ENCODE measurements at regions not wholly inside any gene's neighbourhood (a gene's known extent, or its start where the extent isn't known, plus 50 kb on each side); places are given as distances from the start of the nearest gene placed in this dataset.
"Not testable (repeated sequence)": the region's sequence is repeated elsewhere in the genome, so short reads cannot be mapped to it uniquely, and the experiment has no call there.

DNA sequence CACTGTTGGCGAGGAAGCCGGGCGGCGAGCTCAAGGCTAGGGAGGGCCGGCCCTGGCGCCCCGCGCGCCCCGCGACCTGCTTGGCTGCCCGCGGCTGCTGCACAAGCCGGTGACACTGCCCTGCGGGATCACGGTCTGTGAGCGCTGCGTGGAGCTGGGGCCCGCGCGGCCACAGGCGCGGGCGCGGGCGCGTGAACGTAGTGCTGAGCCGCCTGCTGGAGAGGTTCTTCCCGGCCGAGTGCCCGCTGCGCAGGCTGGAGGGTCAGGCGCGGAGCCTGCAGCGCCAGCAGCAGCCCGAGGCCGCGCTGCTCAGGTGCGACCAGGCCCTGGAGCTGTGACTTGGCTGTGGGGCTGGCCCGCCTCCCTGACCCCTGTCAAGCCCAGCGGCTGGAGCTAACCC, 572.3 kb downstream of the TUBA3C start:
- CTCF ChIA-PET; intact Hi-C loops (cut with micrococcal nuclease; ENCODE audit: unreplicated experiment); H3K4me1 ChIP-seq (ENCODE audit: control insufficient read depth, insufficient read depth, low read length); in situ Hi-C loops (cut with HindIII; ENCODE audit: low pct_unique_long_range_greater_than_20kb, low sequenced_read_pairs); H3K27me3 ChIP-seq (ENCODE audit: control insufficient read depth, insufficient read depth, low read length); ATAC-seq; DNase-seq (ENCODE audit: low read depth, low spot score); H3K36me3 ChIP-seq (ENCODE audit: control insufficient read depth, insufficient read depth, low read length); H3K27ac ChIP-seq (ENCODE audit: low read length); BruUV-seq (replicated peaks); H3K9me3 ChIP-seq (ENCODE audit: control insufficient read depth, insufficient read depth, low read depth, low read length); POLR2A ChIA-PET; H3K4me3 ChIP-seq (ENCODE audit: low read depth in 2 of 2, low read length in 2 of 2): not testable (repeated sequence)

DNA sequence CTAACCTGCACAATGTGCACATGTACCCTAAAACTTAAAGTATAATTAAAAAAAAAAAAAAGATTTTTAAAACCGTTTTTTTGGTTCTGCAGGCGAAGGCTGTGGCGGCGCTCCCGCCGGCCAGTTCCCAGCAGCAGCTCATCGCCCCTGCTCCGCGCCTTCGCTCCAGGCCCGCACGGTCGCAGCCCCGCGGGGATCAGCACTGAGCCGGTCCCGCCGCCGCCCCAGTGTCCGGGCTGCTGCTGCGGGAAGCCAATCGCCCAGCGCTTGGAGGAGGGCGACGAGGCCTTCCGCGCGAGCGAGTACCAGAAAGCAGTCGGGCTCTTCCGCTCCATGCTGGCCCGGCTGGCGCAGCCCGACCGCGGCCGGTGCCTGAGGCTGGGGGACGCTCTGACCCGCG, 572.8 kb downstream of the TUBA3C start:
- DNase-seq (ENCODE audit: low read depth, low spot score); POLR2A ChIA-PET; ATAC-seq; in situ Hi-C loops (cut with HindIII; ENCODE audit: low pct_unique_long_range_greater_than_20kb, low sequenced_read_pairs); CTCF ChIA-PET; H3K4me1 ChIP-seq (ENCODE audit: control insufficient read depth, insufficient read depth, low read length); H3K27ac ChIP-seq (ENCODE audit: low read length); H3K36me3 ChIP-seq (ENCODE audit: control insufficient read depth, insufficient read depth, low read length); H3K9me3 ChIP-seq (ENCODE audit: control insufficient read depth, insufficient read depth, low read depth, low read length); intact Hi-C loops (cut with micrococcal nuclease; ENCODE audit: unreplicated experiment); H3K4me3 ChIP-seq (ENCODE audit: low read depth in 2 of 2, low read length in 2 of 2); BruUV-seq (replicated peaks); H3K27me3 ChIP-seq (ENCODE audit: control insufficient read depth, insufficient read depth, low read length): not testable (repeated sequence)

DNA sequence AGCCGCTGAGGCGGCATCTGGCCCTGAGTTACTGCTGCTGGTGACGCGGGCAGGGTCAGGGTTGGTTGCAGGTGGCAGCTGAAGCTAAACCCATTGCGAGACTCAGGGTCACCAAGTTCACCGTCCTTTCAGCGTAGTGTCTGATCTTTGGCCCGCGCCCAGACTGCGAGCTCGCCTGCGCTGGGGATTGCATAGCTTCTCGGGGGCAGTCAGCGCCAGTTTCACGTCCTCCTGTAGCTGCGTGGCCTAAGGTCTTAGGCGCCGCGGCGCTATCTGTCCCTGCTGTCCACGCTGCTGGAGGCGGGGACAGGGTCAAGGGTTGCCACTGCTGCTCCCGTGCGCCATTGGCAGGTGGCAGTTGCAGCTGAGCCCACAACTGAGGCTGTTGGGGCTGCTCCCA, 581.3 kb downstream of the TUBA3C start:
- H3K4me1 ChIP-seq (ENCODE audit: control insufficient read depth, insufficient read depth, low read length); H3K4me3 ChIP-seq (ENCODE audit: low read depth in 2 of 2, low read length in 2 of 2); intact Hi-C loops (cut with micrococcal nuclease; ENCODE audit: unreplicated experiment); BruUV-seq (replicated peaks); CTCF ChIA-PET; POLR2A ChIA-PET; H3K27me3 ChIP-seq (ENCODE audit: control insufficient read depth, insufficient read depth, low read length); ATAC-seq; in situ Hi-C loops (cut with HindIII; ENCODE audit: low pct_unique_long_range_greater_than_20kb, low sequenced_read_pairs); DNase-seq (ENCODE audit: low read depth, low spot score); H3K27ac ChIP-seq (ENCODE audit: low read length); H3K36me3 ChIP-seq (ENCODE audit: control insufficient read depth, insufficient read depth, low read length); H3K9me3 ChIP-seq (ENCODE audit: control insufficient read depth, insufficient read depth, low read depth, low read length): not testable (repeated sequence)

DNA sequence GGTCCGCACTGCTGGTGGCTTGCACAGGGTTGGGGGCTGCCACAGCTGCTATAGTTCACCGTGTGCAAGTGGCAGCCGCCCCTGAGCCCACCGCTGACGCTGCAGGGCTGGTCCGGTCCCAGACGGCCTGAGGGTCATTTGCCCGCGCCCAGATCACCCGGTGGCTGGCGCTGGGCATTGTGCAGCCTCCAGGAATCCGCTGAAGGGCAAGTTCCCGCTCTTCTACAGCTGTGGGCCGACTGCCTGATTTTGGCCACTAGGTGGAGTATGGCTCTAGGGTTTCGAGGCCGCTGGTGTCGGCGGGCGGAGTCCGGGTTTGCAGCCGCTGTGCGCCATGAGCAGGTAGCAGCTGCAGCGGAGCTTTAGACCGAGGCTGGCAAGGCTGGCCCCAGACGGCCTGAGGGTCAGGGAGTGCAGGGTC, 581.8 kb downstream of the TUBA3C start:
- H3K4me3 ChIP-seq (ENCODE audit: low read depth in 2 of 2, low read length in 2 of 2); intact Hi-C loops (cut with micrococcal nuclease; ENCODE audit: unreplicated experiment); ATAC-seq; POLR2A ChIA-PET; H3K36me3 ChIP-seq (ENCODE audit: control insufficient read depth, insufficient read depth, low read length); BruUV-seq (replicated peaks); H3K27me3 ChIP-seq (ENCODE audit: control insufficient read depth, insufficient read depth, low read length); H3K4me1 ChIP-seq (ENCODE audit: control insufficient read depth, insufficient read depth, low read length); DNase-seq (ENCODE audit: low read depth, low spot score); CTCF ChIA-PET; in situ Hi-C loops (cut with HindIII; ENCODE audit: low pct_unique_long_range_greater_than_20kb, low sequenced_read_pairs); H3K9me3 ChIP-seq (ENCODE audit: control insufficient read depth, insufficient read depth, low read depth, low read length); H3K27ac ChIP-seq (ENCODE audit: low read length): not testable (repeated sequence)

DNA sequence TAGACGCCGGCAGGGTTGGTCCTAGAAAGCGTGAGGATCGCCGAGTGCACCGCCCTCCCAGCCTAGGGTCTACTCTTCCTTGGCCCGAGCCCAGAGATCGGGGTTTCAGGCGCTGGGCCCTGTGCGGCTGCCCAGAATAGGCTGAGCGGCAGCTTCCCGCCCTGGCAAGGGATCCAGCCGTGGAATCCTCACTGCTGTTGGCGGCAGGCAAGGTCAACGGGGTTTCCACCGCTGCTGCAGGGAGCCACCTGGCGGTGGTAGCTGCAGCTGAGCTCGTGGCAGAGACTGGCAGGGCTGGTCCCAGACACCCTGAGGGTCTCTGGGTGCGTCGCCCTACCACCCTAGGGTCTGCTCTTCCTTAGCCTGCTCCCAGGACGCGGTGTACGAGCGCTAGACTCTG, 583.1 kb downstream of the TUBA3C start:
- intact Hi-C loops (cut with micrococcal nuclease; ENCODE audit: unreplicated experiment); CTCF ChIA-PET; POLR2A ChIA-PET; ATAC-seq; H3K9me3 ChIP-seq (ENCODE audit: control insufficient read depth, insufficient read depth, low read depth, low read length); BruUV-seq (replicated peaks); DNase-seq (ENCODE audit: low read depth, low spot score); H3K4me1 ChIP-seq (ENCODE audit: control insufficient read depth, insufficient read depth, low read length); H3K4me3 ChIP-seq (ENCODE audit: low read depth in 2 of 2, low read length in 2 of 2); H3K27ac ChIP-seq (ENCODE audit: low read length); H3K36me3 ChIP-seq (ENCODE audit: control insufficient read depth, insufficient read depth, low read length); H3K27me3 ChIP-seq (ENCODE audit: control insufficient read depth, insufficient read depth, low read length); in situ Hi-C loops (cut with HindIII; ENCODE audit: low pct_unique_long_range_greater_than_20kb, low sequenced_read_pairs): not testable (repeated sequence)

DNA sequence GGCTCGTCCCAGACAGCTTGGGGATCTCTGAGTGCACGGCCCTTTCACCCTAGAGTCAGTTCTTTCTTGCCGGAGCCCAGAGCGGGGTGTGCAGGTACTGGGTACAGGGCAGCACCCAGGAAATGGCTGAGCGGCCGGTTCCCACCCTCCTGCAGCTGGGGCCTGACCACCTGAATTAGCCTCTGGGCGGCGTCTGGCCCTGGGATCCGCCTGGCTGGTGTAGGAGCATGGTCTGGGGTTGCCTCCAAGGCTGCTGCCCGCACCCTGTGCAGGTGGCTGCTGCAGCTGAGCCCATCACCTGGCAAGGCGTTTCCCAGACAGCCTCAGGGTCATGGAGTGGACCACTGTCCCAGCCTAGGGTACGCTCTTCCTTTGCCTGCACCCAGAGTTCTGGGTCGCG, 583.7 kb downstream of the TUBA3C start:
- intact Hi-C loops (cut with micrococcal nuclease; ENCODE audit: unreplicated experiment); H3K27me3 ChIP-seq (ENCODE audit: control insufficient read depth, insufficient read depth, low read length); ATAC-seq; DNase-seq (ENCODE audit: low read depth, low spot score); H3K27ac ChIP-seq (ENCODE audit: low read length); H3K9me3 ChIP-seq (ENCODE audit: control insufficient read depth, insufficient read depth, low read depth, low read length); H3K4me1 ChIP-seq (ENCODE audit: control insufficient read depth, insufficient read depth, low read length); H3K36me3 ChIP-seq (ENCODE audit: control insufficient read depth, insufficient read depth, low read length); BruUV-seq (replicated peaks); CTCF ChIA-PET; in situ Hi-C loops (cut with HindIII; ENCODE audit: low pct_unique_long_range_greater_than_20kb, low sequenced_read_pairs); POLR2A ChIA-PET; H3K4me3 ChIP-seq (ENCODE audit: low read depth in 2 of 2, low read length in 2 of 2): not testable (repeated sequence)

DNA sequence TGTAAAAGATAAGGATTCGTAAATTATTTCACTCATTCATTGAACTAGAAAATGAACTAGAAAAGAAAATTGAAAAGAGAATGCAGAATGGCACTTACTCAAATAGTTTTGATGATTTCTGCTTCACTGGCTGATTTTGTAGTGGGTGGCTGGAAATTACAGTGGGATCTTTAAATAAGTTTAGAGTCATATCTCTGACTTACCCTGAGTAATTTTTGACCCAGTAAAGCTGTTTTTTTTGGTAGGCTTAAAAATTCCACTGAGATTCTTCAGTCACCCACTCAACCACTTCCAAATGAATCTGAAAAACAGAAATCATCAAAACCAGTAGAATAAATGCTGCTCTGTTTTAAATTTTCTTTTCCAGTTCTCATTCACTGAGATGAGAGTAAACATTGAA, 604.5 kb downstream of the TUBA3C start:
- not testable (repeated sequence) for H3K36me3 ChIP-seq (ENCODE audit: control insufficient read depth, insufficient read depth, low read length)

DNA sequence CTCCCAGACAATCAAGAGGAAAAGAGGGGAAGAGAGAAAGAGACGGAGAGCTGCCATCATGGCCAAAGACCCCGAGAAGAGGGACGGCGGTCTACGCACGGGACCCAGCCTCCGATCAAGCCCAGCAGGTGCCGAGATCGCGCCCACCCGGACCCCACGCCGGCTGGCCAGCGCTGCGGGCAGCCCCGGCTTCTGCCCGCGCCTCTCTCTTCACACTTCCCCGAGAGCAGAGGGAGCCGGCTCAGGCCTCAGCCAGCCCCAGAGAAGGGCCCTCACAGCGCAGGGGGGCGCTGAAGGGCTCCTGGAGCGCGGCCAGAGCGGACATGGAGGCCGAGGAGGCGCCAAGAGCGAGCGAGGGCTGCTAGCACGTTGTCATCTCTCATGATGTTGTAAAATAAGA, 613.7 kb downstream of the TUBA3C start:
- in situ Hi-C loops (cut with HindIII; ENCODE audit: low pct_unique_long_range_greater_than_20kb, low sequenced_read_pairs); BruUV-seq (replicated peaks); intact Hi-C loops (cut with micrococcal nuclease; ENCODE audit: unreplicated experiment); H3K27me3 ChIP-seq (ENCODE audit: control insufficient read depth, insufficient read depth, low read length); H3K4me3 ChIP-seq (ENCODE audit: low read depth in 2 of 2, low read length in 2 of 2); H3K4me1 ChIP-seq (ENCODE audit: control insufficient read depth, insufficient read depth, low read length); H3K36me3 ChIP-seq (ENCODE audit: control insufficient read depth, insufficient read depth, low read length); H3K9me3 ChIP-seq (ENCODE audit: control insufficient read depth, insufficient read depth, low read depth, low read length); CTCF ChIA-PET; POLR2A ChIA-PET; H3K27ac ChIP-seq (ENCODE audit: low read length); DNase-seq (ENCODE audit: low read depth, low spot score); ATAC-seq: not testable (repeated sequence)

More for the DNA sequence above, 604.5 kb downstream of the TUBA3C start:
- H3K27me3 ChIP-seq (ENCODE audit: control insufficient read depth, insufficient read depth, low read length); BruUV-seq (replicated peaks); H3K27ac ChIP-seq (ENCODE audit: low read length); H3K4me3 ChIP-seq (ENCODE audit: low read depth in 2 of 2, low read length in 2 of 2); intact Hi-C loops (cut with micrococcal nuclease; ENCODE audit: unreplicated experiment); H3K4me1 ChIP-seq (ENCODE audit: control insufficient read depth, insufficient read depth, low read length); H3K9me3 ChIP-seq (ENCODE audit: control insufficient read depth, insufficient read depth, low read depth, low read length); DNase-seq (ENCODE audit: low read depth, low spot score); POLR2A ChIA-PET; in situ Hi-C loops (cut with HindIII; ENCODE audit: low pct_unique_long_range_greater_than_20kb, low sequenced_read_pairs); ATAC-seq; CTCF ChIA-PET: not testable (repeated sequence)
